HG03095 (cell line): ENCODE measurements at regions not wholly inside any gene's neighbourhood (a gene's known extent, or its start where the extent isn't known, plus 50 kb on each side); places are given as distances from the start of the nearest gene placed in this dataset.

Source experiments
- ATAC-seq: cut with Tn5 transposase; IDR thresholded peaks from one replicate; pipeline ENCODE4 v1.9.1; 2021; ENCODE audit warnings: moderate library complexity; ENCODE audit not compliant: unreplicated experiment

DNA sequence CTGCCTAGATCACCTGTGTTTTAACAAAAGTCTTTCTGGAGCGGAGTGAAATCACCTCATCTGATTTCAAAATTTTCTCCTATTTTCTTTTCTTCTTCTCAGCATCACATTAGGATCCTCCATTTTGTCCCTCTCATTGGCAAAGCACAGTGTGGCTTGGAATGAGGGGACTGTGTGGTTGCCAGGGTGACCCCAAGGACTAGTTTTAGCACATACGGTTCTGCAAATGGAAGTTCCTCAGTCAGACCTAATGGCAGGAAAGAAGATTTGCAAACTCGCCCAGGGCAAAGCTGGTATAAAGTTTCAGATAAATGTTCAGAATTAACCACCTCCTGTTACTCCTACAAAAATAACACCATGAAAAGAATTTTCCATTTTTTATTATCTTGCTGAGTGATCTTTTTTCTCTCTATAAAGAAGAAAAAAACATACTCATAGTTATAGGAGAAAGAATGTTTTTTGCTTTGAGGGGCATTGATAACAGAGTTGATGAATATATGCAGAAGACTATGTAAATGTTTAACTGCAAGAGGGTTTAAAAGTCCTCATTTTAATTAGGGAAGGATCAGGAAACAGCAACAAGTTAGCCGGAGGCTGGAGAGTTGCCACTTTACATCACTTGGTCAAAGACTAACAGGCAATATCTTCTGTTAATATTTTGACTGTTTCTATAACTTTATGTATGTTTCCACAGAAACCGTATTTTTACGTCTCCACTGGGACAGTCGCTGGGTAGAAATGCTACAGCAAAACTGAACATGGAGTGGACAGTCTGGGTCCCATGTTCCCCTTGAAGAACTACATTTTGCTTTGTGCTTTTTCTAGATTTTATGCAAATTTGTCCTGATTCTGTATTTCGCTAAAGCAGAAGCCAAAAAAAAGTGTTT lies 257.8 kb downstream of the NR2F1-AS1 start:
- no peak for ATAC-seq

DNA sequence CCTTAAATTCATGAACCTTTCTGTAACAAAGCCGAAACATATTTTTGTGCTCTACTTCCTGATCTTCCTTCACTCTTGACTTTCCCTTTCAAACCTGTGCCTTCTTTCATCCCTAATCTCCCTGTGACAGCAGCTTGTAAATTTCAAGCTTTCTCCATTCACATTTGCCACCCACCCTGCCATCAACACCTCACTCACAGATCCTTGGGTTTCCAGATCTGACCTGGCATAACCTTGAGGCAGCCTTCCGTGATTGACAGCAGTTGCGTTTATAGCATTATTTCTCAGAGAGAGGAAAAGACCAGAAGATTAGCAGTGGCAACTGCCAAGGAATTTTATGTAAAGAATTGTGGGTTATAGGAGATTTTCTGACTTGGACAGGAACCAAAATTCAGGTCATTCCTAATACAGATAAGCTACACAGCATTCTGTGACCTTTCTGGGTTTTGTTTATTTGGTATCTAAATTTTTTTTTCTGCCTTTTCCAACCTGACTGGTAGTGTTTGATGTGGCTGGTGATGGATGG lies 260.0 kb downstream of the NR2F1-AS1 start:
- no peak for ATAC-seq

DNA sequence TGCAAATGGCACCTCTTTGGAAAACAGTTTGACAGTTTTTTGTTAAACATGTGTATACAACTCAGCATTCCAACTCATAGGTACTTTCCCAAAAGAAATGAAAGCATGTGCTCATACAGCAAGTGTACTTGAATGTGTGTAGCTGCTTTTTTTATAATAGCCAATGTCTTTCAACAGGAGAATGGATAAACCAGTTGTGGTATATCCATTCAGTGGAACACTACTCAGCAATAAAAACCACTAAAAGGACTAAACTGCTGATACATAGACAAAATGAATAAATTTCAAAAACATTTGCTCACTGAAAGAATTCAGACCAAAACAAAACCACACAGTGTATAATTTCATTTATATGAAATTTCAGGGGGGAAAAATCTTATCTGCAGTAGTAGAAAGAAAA lies 267.3 kb downstream of the NR2F1-AS1 start:
- ATAC-seq = no peak

DNA sequence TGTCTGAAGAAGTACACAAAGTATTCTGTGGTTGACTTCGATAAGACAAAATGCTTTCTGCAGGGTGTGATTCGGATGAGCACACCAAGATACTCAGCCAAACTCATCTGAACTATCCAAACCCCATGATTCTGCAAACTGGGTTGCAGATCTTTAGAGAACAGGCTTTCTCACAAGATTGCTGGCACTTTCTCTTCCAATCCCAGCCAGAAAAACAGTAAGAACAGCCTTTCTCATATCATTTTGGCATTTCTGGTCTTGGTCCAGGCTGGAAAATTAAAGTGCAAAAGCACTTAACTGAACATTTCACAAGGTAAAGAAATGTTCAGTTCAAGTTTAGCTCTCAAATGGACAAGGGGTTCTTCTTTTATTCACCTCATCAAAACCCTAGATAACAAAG lies 269.1 kb downstream of the NR2F1-AS1 start:
- ATAC-seq = no peak

DNA sequence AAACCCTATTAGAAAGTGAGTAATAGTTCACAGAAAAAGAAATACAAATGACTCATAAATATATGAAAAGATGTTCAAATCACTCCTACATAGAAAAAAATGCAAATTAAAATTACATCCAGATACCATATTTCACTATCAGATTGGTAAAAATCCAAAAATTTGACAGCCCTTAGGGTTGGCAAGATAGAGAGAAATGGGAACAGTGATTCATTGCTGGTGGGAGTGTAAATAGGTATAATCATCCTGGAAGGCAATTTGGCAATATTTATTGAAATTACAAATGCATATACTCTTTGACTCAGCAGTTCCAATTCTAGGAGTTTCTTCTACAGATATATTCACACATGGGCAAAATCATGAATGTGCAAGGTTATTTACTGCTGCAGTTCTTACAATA lies 273.5 kb downstream of the NR2F1-AS1 start:
- ATAC-seq = no peak

DNA sequence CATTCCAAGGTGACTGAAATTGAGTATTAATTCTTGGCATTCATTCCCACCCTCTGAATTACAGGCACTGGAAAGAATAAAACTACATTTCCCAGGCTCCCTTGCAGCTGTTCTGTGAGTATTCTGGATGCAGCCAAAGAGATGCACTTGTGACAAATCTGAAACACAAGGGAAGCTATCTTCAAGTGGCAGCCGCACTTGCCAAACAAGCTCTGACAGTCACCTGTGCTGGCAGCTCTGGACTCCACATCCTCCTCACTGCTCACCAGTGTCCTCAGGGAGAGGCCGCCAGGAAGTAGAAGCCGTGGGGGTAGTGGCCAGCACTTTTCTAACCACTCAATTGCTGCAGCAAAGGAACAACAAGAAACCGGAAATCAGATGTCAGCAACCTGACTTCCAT lies 275.0 kb downstream of the NR2F1-AS1 start:
- ATAC-seq = no peak

DNA sequence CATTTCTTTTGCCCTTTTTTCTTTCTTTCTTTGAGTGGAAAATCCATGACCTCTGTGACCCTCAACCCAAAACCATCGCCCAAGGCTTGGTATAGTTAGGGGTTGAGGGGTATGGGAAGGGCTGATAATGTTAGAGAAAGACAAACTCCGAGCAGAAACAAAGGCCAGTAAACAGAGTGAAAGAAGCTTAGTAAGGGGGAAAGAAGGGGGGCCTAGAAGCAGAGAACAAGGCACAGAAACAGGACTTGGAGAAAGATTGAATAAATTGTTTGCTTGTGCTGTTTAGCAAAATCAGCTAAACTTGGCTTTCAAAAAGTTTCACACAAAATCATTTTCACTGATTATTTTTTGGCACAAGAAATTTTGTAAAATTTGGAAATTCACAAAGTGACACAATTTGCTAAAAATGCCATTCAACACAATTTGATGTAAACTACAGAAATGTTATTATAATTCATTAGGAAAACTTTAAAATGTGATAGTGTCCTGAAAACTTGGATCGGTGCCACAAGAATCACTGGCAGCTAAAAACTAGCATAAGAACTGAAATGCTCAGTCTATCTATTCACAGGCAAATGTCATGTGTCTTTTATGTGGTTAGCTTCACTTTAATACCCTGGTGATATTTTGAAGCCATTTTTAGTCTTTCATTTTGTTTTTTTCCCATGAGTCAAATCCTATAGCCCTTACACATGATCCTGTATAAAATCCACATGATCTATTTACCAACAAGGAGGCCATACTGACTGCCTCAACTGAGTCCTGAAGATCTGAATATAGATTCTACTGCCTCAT lies 276.4 kb downstream of the NR2F1-AS1 start:
- ATAC-seq = no peak

DNA sequence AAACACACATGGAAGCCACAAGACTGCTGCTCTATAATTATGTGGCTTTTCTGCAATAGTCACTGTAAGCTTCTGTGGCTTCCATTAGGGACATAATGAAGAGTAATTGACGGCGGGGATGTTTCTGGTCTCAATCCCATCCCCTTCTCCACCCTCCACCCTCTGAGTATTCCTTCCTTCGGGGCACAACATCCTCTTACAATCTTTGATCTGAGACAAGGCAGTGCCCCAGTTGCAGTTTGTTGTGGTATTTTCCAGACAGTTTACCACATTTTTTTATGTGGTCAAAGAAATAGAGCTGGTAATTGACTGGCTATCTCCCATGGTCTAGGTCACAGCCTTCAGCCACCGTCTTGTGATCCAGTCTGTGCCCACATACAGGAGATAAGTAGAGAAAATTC lies 277.7 kb downstream of the NR2F1-AS1 start:
- ATAC-seq = no peak

DNA sequence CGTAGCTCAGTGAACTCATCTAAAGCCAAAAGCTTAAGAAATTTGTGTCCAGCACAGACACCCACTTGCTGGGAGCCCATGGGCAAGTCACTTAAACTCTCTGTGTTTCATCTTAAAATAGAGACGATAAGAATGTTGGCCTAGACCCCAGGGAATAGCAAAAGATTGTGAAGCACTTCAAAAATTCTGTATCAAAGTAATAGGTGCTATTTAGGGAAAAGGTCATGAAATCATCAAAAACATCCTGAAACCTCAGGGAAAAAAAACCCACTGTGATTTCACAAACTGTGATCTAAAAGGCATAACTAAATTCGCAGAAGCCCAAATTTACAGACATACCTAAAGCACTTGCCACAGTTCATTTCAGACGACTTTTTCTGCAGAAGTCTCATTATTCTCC lies 278.3 kb downstream of the NR2F1-AS1 start:
- ATAC-seq = no peak

DNA sequence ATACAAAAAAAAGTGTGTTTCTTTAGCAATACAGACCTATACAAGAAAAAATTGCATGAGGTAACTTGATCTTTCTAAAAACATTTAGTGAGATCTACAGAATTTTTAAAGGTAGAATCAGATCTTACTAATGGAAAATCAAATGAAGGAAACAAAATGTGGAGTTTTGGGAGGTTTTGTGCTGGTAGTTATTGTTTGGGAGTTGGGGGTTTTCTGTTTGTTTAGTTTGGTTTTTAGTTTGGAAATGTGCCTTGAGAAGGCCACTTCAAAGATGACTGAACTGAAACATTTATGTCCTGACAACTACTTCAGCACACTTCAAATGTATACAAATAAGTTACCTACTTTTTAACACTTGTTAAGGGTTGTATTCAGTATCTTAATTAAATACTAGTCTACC lies 280.1 kb downstream of the NR2F1-AS1 start:
- ATAC-seq = no peak

DNA sequence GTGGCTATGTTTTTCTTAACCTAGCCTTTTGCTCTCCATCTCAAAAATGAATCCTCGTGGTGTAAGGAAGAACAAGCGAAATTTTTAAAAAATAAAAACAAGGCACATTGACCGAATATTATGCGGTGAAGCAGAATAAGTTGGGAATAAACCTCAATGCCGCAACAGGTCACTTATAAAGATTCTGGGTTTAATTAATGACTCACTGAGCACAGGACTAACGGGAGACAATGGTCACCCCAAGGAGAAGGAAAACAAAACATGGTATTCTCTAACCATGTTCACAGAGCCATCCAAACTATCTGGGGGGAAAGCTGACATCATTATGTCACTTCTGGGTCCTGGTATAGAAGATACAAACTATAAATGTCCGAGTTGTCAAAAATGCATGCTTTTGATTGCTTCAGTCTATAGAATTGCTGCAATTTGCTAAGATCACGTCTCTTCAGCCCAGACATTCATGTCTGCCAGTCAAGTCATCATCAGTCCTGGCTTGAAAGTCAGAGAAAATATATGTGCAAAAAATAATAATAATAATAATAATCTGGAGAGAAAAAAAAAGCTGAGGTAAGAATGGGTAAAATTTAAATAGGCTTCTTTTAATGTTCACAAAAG lies 280.6 kb downstream of the NR2F1-AS1 start:
- ATAC-seq = no peak

DNA sequence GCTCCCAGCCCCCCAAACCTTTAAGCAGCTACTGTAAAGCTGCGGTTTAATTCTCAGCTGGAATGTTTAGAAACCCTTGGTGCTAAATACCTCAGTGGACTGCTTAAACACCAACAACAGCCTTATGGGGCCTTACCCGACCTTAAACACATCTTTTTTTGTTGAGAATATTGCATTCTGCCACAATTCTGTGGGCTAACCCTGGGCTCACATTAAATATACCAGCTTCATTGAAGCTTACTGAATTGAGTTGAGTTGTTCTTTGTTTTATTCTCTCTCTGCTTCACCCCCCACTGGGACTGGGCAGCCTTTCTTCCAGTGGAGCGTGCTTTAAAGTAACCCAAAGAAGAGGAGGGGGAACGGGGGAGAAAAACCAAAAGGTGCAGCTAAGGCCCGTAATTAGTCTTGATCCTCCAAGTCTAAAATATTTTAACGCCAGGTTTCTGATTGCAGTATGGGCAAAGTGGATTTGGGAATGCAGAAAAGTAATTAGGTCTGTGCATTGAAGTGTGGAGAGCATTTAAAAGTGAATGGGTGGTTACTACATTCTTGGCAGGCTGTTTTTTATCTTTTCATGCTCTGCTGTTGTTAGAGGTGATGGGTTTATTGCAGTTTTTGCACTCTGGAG lies 281.2 kb downstream of the NR2F1-AS1 start:
- ATAC-seq = no peak

DNA sequence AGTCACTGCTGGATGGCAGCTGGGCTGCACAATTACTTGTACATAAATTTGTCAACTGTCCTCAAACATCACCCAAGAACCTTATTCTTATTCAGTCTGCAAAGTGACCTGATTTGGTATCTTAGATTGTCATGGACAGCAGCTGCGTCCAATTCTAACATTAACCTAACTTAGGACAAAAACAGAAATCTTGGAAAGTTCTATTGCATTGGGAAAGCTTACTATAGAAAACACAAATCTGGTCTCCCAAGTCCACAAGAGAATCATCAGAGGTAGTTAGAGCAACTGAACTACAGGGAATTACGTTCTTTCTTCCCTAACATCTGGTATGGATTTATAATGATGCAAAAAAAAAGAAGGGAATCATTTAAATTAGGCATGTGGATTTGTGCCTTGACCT lies 283.9 kb downstream of the NR2F1-AS1 start:
- ATAC-seq = no peak

DNA sequence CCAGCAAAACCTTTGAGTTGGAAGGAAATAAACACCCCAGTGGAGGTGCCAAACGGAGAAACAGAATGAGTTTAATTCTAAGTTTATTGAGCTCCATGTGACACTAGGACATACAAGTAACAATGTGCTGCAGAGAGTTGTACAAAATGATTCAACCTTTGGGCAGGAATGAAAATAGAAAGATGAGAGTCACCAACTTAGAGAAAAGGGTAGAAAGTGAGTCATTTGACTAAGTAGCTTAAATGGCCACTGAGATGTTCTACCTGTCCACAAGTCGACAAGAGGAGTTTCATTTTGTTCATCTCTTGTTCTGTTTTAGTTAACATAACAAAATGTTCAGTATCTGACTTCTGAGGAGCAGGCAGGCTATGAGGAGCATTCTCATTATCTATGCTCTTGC lies 284.7 kb downstream of the NR2F1-AS1 start:
- ATAC-seq = no peak

DNA sequence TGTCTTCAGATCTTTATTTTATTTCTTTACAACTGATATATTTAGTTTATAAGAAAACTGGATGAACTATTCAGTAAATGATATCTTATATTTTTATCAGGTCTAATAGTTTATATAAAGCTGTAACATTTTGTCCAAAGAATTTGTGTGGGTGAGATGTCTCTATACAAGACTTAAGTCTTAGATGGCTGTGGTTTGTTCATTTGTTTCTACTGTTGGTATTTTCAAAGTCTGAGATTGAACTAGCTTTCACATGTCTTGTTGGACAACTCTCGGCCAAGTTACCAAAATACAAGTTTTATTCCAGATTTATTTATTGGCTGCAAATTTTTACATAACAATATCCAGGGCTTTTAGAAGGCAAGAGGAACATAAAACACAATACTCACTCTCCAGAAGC lies 286.0 kb downstream of the NR2F1-AS1 start:
- no peak for ATAC-seq

DNA sequence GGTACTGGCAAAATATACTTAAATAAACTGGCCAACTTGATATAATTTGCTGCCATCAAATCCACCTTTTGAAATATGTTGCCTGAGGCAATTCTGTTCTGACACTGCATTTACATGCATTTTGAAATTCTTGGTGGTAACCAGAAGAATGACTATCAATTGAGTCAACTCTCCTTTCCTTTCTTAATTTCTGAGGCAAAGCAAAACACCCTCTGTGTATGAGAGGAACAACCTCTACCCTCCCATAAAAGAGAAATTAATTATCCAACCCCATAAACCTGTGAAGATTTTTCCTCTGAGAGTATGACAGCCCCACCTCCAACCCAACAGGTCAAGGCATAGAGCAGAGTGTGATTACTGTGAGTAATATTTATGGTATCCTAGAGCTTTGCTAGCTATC lies 286.8 kb downstream of the NR2F1-AS1 start:
- ATAC-seq = no peak

DNA sequence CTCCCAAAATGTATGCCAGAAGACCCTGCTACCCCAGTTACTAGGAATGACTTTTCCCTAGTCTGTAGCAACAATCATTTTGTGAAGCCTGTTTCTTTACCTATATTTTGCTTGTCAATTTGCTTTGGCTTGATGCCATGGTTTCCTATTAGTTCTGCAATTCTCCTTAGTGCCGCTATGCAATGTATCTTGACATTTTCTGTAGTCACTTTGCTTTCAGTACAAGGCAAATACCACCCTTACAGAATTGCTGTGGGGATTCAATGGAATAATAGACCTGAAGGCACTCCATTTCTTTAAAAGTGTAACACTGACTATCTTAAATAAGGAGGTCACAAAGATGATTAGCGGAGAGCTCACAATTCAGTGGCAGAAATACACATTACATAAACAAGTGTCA lies 291.1 kb downstream of the NR2F1-AS1 start:
- ATAC-seq = no peak

DNA sequence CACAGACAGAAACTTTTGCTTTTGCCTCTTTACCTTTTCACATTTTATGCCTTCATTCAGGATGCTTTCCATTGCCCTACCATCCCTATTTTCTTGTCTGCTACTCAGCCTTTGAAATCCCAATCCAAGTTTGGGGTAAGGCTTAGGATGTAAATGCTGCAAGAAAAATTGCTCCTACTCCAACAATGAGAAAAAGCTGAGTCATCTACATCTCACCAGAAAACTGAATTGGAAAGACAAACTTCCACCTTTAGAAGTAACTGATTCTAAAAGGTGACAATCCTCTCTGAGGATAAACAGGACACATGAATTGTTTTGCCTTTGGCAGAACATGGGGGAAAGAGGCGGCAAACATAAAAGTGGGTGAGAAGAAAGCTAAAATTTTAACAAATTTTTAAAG lies 295.6 kb downstream of the NR2F1-AS1 start:
- ATAC-seq = no peak

DNA sequence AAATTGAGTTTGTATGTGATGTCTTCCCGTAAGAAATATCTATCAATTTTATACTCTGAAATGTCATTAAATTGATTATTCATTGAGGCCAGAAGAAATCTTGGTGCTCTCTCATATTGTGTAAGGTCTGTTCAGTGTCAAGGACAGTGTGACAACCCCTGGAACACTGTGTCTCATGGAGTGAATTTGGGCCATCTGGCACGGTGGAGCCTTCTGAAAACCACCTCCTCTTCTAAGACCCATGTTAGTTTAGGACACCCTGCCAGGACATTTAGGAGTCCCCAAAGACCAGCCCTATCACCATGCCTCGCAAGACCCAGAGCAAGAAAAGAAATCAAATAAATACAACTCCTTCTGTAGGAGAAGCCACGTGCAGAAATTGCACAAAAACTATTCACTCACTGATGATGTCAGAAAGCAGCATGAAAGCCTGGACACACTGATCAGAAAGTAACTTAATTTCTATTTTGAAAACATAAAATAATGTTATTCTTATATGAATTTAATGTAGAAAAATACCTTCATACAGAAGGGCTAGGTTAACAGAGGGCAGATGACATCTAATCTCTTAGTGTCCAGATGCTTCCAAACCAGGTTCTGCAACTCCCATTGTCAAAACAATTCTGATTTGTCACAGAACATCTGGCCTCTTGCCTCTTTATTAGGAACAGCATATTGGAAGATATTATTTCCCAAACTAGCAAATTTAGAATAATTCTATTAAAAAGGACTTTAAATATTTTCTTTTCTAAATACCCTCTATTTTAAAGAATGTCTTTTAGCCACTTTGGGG lies 298.8 kb downstream of the NR2F1-AS1 start:
- no peak for ATAC-seq

DNA sequence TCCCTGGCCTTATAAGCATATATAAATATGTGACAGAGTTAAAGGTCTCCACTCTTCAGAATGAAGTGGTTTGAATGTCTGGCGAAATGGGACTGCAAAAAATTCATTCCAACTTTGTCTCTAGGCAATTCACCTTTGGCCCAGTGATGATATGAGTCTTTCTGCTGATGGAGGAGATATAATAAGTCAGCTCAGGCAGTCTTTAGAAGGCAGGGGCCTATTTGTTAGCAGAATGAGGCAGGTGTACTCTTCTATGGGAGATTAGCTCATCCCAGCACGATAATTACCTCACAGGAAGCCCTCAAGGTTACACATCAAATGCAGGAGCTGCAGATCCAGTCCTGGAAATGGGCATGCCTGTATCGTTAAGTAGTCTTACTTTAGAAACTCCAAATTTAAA lies 300.5 kb downstream of the NR2F1-AS1 start:
- no peak for ATAC-seq
